ENCODE measurements at regions not wholly inside any gene's neighbourhood (a gene's known extent, or its start where the extent isn't known, plus 50 kb on each side); places are given as distances from the start of the nearest gene placed in this dataset.

DNA sequence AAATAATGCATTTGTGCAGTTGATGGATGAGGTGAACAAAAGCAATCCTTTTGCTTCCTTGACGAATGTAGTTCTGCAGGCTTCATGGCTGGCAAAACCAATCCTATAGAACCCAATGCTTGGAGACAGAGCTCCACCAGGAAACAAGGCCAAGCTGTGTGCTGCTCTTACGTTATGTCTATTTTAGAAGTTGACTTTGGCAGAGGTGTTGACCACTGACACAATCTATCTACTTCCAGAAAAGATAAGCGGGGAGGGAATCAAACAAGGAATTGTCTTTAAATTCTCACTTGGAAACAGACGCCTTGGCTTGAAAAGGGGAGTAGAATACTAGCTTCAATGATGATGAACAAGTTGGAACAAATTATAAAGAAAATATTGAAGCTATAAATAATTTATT is 211.2 kb downstream of the SETD4 start:
- Histone ChIP-seq H2AFZ (ENCODE audit: low read length) (no peak overlapping the region), H3K27ac (ENCODE audit: low read length) (no peak overlapping the region), H3K79me2 (ENCODE audit: low read length) (no peaks in the 10 kb centered on the region), H3K9me3 (ENCODE audit: low read length) (no peaks in the 10 kb centered on the region), H3K36me3 (ENCODE audit: insufficient read depth, low read length) (no peaks in the 10 kb centered on the region), H3K4me3 (ENCODE audit: low read length) (no peak overlapping the region), H3K9me2 (replicated peaks; ENCODE audit: insufficient read depth, low read length) (no peaks in the 10 kb centered on the region), H3K4me1 (ENCODE audit: low read length) (peaks cover 8% of the 10 kb centered on the region; the same call in 1 of the 2 replicates), H3K9ac (ENCODE audit: low read length) (no peak overlapping the region), H3K4me2 (ENCODE audit: low read depth, low read length, poor library complexity, severe bottlenecking) (no peak overlapping the region), H4K20me1 (ENCODE audit: insufficient read depth, low read depth, low read length) (no peaks in the 10 kb centered on the region), H3K27me3 (ENCODE audit: low read length) (no peaks in the 10 kb centered on the region)
- no peak for DNase-seq

DNA sequence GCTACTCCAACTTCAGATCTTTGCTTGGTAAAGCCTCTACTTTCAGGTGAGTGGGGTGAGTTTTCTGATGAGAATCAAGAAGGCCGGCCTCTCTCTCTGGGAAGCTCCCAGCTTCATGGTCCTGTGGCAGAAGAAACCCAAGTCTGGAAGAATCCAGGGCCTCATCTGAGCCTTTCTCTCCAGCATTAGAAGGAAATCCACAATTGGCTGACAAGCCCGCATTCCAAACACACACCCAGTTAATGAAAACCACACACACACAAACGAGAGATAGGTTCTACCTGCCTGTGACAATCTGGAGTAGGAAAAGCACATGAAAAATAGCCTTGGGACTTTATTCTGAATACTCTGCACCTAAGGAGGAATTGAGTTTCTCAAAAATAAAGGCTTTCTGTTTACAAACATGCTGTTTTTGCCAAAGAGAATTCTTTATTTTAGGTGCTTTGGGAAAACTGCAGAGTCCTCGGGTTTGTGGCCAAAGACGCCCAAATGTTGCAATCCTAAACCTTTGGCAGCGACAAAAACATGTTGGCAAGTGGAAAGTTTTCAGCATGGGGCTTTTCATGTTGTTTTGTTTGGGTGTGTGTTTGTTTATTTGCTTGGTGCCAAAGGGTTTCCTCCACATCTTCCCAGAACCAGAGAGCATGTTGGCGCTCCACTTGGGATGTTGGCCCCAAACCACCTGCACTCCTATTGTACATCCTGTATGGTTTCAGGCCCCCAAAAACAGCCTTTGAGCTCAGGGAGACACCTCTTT is 216.2 kb downstream of the SETD4 start:
- H2AFZ ChIP-seq (ENCODE audit: low read length) = no peak overlapping the region
- H3K4me3 ChIP-seq (ENCODE audit: low read length) = no peak overlapping the region
- H3K36me3 ChIP-seq (ENCODE audit: insufficient read depth, low read length) = no peaks in the 10 kb centered on the region
- H3K27me3 ChIP-seq (ENCODE audit: low read length) = no peaks in the 10 kb centered on the region
- H3K9me3 ChIP-seq (ENCODE audit: low read length) = no peaks in the 10 kb centered on the region
- H3K9me2 ChIP-seq (replicated peaks; ENCODE audit: insufficient read depth, low read length) = no peaks in the 10 kb centered on the region
- H3K4me2 ChIP-seq (ENCODE audit: low read depth, low read length, poor library complexity, severe bottlenecking) = no peak overlapping the region
- H3K4me1 ChIP-seq (ENCODE audit: low read length) = no peaks in the 10 kb centered on the region; the same call in 1 of the 2 replicates
- H3K79me2 ChIP-seq (ENCODE audit: low read length) = no peaks in the 10 kb centered on the region
- DNase-seq = no peak
- no peak overlapping the region for H3K27ac ChIP-seq (ENCODE audit: low read length)
- H3K9ac ChIP-seq (ENCODE audit: low read length) = no peak overlapping the region
- H4K20me1 ChIP-seq (ENCODE audit: insufficient read depth, low read depth, low read length) = no peaks in the 10 kb centered on the region

DNA sequence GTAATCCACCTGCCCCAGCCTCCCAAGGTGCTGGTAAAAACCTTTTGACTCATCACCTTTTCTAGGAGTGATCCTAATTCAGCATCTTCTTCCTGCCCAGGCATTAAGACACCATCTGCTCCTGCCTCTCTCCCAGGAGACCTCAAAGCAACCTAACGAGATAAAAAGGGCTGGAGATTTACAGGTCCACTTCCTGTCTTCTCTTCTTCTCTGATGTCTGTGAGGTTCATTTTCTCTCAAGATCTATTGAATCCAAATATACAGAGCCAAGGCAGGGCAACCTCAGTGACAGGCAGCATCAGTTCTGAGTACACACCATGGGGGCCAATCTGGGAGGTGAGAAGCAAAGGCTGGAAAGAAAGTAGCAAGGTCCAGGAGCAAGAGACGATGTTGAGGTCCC is 219.4 kb downstream of the SETD4 start:
- Histone ChIP-seq H3K36me3 (ENCODE audit: insufficient read depth, low read length) (no peaks in the 10 kb centered on the region), H3K79me2 (ENCODE audit: low read length) (no peaks in the 10 kb centered on the region), H3K27me3 (ENCODE audit: low read length) (no peaks in the 10 kb centered on the region), H3K4me2 (ENCODE audit: low read depth, low read length, poor library complexity, severe bottlenecking) (no peak overlapping the region), H2AFZ (ENCODE audit: low read length) (no peak overlapping the region), H3K4me3 (ENCODE audit: low read length) (no peak overlapping the region), H3K9me3 (ENCODE audit: low read length) (no peaks in the 10 kb centered on the region), H3K9ac (ENCODE audit: low read length) (no peak overlapping the region), H3K9me2 (replicated peaks; ENCODE audit: insufficient read depth, low read length) (no peaks in the 10 kb centered on the region), H3K27ac (ENCODE audit: low read length) (no peak overlapping the region), H4K20me1 (ENCODE audit: insufficient read depth, low read depth, low read length) (no peaks in the 10 kb centered on the region), H3K4me1 (ENCODE audit: low read length) (no peaks in the 10 kb centered on the region; the same call in 1 of the 2 replicates)
- no peak for DNase-seq

DNA sequence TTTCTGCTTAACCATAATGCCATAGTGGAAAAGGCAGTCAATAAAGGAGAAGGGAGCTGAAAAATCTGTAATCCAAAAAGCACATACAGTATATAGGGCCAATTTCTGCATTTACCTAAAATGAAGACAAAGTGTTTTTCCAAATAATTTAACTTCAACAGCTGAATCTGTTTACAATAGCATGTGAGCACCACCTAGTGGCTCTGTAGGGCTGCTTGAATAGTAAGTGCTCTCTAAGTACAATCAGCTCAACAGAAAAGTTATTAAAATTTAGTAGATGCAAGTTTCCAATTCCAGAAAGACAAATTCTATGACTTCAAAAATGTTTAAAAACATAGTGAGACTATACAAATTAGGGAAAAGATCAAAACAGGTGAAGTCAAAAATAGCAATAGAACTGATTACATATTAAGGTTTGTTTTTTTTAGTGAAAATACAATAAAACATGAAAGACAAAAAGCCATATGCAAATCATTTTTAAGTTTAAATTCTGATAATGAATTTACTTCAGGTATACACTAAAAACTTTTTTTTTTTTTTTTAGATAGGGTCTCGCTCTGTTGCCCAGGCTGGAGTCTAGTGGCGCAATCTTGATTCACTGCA is 220.0 kb downstream of the SETD4 start:
- Histone ChIP-seq H3K79me2 (ENCODE audit: low read length) (no peaks in the 10 kb centered on the region), H3K4me2 (ENCODE audit: low read depth, low read length, poor library complexity, severe bottlenecking) (no peak overlapping the region), H4K20me1 (ENCODE audit: insufficient read depth, low read depth, low read length) (no peaks in the 10 kb centered on the region), H3K4me3 (ENCODE audit: low read length) (no peak overlapping the region), H3K9me3 (ENCODE audit: low read length) (no peaks in the 10 kb centered on the region), H3K4me1 (ENCODE audit: low read length) (no peaks in the 10 kb centered on the region; the same call in 1 of the 2 replicates), H3K27ac (ENCODE audit: low read length) (no peak overlapping the region), H3K27me3 (ENCODE audit: low read length) (no peaks in the 10 kb centered on the region), H3K9ac (ENCODE audit: low read length) (no peak overlapping the region), H3K36me3 (ENCODE audit: insufficient read depth, low read length) (no peaks in the 10 kb centered on the region), H2AFZ (ENCODE audit: low read length) (no peak overlapping the region), H3K9me2 (replicated peaks; ENCODE audit: insufficient read depth, low read length) (no peaks in the 10 kb centered on the region)
- peak; percentile 85 for DNase-seq

DNA sequence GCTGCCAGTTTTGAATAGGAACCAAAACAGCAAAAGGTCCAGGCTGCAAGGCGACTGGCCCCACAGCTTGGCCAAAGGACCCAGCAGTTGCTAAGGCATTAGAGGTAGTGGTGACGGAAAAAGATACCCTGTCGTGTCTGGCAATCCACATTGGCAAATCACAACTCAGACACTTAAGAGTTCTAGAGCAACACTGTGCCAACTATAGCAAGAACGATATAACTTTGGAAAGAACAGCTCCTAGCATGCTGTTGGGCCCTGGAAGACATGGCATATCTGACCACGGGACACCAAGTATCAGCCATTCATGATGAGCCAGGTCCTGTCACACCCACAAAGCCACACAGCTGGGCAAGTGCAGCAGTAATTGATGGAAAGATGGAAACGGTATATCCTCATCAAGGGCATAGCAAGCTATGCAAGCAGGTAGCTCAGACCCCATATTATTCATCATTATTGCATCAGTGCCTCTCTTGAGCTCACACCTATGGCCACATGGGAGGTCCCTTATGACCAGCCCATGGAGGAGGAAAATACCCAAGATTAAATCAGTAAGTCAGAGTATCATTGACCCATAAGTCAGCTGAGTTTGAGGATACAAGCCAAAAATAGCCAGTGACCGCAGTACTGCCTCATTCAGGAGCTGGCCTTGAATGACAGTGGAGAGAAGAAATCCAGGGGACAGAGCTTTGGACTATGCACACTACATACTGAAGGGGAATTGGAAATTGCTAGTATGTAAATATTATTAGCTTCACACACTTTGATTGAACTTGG is 221.2 kb downstream of the SETD4 start:
- H3K9me2 ChIP-seq (replicated peaks; ENCODE audit: insufficient read depth, low read length) = no peaks in the 10 kb centered on the region
- H3K4me2 ChIP-seq (ENCODE audit: low read depth, low read length, poor library complexity, severe bottlenecking) = no peak overlapping the region
- H3K36me3 ChIP-seq (ENCODE audit: insufficient read depth, low read length) = no peaks in the 10 kb centered on the region
- H3K9me3 ChIP-seq (ENCODE audit: low read length) = no peaks in the 10 kb centered on the region
- DNase-seq = no peak
- no peak overlapping the region for H3K27ac ChIP-seq (ENCODE audit: low read length)
- H3K9ac ChIP-seq (ENCODE audit: low read length) = no peak overlapping the region
- no peaks in the 10 kb centered on the region; the same call in 1 of the 2 replicates for H3K4me1 ChIP-seq (ENCODE audit: low read length)
- no peaks in the 10 kb centered on the region for H4K20me1 ChIP-seq (ENCODE audit: insufficient read depth, low read depth, low read length)
- H3K27me3 ChIP-seq (ENCODE audit: low read length) = no peaks in the 10 kb centered on the region
- no peak overlapping the region for H3K4me3 ChIP-seq (ENCODE audit: low read length)
- H3K79me2 ChIP-seq (ENCODE audit: low read length) = no peaks in the 10 kb centered on the region
- H2AFZ ChIP-seq (ENCODE audit: low read length) = no peak overlapping the region

DNA sequence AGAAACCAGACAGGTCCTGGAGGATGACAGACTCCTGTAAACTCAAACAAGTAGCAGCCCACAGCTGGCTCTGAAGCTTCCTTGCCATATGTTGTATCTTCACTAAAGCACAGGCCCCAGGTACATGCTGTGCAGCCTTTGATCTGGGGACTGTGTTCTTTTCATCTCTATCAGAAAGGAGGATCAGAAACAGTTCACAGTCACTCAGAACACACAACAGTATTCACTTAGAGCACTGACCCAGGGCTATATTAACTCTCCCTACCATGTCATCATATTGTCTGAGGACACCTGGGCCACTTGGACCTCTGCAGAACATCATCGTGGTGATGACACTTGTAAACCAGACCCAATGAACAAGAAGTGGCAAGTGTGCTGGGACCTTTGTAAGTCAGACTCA is 222.0 kb downstream of the SETD4 start:
- no peaks in the 10 kb centered on the region for H3K9me3 ChIP-seq (ENCODE audit: low read length)
- H3K36me3 ChIP-seq (ENCODE audit: insufficient read depth, low read length) = no peaks in the 10 kb centered on the region
- no peak overlapping the region for H3K27ac ChIP-seq (ENCODE audit: low read length)
- no peaks in the 10 kb centered on the region for H4K20me1 ChIP-seq (ENCODE audit: insufficient read depth, low read depth, low read length)
- H3K27me3 ChIP-seq (ENCODE audit: low read length) = no peaks in the 10 kb centered on the region
- H3K4me2 ChIP-seq (ENCODE audit: low read depth, low read length, poor library complexity, severe bottlenecking) = no peak overlapping the region
- H2AFZ ChIP-seq (ENCODE audit: low read length) = no peak overlapping the region
- H3K4me3 ChIP-seq (ENCODE audit: low read length) = no peak overlapping the region
- no peaks in the 10 kb centered on the region for H3K79me2 ChIP-seq (ENCODE audit: low read length)
- no peak for DNase-seq
- H3K9ac ChIP-seq (ENCODE audit: low read length) = no peak overlapping the region
- no peaks in the 10 kb centered on the region for H3K9me2 ChIP-seq (replicated peaks; ENCODE audit: insufficient read depth, low read length)
- no peaks in the 10 kb centered on the region; the same call in 1 of the 2 replicates for H3K4me1 ChIP-seq (ENCODE audit: low read length)

DNA sequence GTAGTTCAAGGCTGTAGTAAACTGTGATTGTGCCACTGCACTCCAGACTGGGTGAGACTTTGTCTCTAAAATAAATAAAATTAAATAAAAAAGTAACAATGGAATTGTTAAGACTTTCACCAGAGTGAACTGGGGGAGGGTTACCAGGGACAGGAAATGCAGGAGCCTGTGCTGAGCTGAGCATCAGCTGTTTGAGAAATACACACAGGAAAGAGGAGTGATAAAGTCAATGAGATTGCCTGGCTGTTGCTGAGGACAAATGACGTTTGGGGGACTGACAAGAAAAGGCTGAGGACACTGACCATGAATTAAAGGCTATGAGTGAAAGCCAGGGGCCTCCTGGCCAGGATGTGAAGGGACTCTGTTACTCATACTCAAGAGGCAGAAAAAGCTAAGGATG is 226.3 kb downstream of the SETD4 start:
- H3K36me3 ChIP-seq (ENCODE audit: insufficient read depth, low read length) = no peaks in the 10 kb centered on the region
- H2AFZ ChIP-seq (ENCODE audit: low read length) = no peak overlapping the region
- H3K9me2 ChIP-seq (replicated peaks; ENCODE audit: insufficient read depth, low read length) = no peaks in the 10 kb centered on the region
- no peak overlapping the region for H3K9ac ChIP-seq (ENCODE audit: low read length)
- no peaks in the 10 kb centered on the region for H3K4me1 ChIP-seq (ENCODE audit: low read length)
- H3K79me2 ChIP-seq (ENCODE audit: low read length) = no peaks in the 10 kb centered on the region
- H4K20me1 ChIP-seq (ENCODE audit: insufficient read depth, low read depth, low read length) = no peaks in the 10 kb centered on the region
- H3K4me2 ChIP-seq (ENCODE audit: low read depth, low read length, poor library complexity, severe bottlenecking) = no peak overlapping the region
- no peak overlapping the region for H3K27ac ChIP-seq (ENCODE audit: low read length)
- no peak overlapping the region for H3K4me3 ChIP-seq (ENCODE audit: low read length)
- H3K27me3 ChIP-seq (ENCODE audit: low read length) = no peaks in the 10 kb centered on the region
- H3K9me3 ChIP-seq (ENCODE audit: low read length) = no peaks in the 10 kb centered on the region
- no peak for DNase-seq

DNA sequence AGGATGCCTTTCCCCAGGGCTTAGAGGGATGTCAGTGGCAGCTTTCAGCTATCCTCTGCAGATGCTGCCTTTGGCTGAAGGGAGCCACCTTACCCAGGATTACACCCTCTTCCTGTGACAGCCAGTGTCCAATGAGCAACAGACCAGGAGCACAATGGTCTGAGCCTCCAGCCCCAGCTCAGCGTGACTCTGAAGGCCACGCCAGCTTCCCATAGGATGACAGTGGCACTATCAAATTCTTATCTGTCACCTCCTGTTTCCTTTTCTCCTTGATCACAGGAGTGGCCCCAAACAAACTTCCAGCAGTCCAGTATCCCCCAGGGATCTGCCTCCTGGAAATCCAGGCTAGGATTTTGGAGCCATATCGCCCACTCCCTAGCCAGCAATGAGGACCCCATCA is 226.9 kb downstream of the SETD4 start:
- Histone ChIP-seq H4K20me1 (ENCODE audit: insufficient read depth, low read depth, low read length) (no peaks in the 10 kb centered on the region), H3K4me1 (ENCODE audit: low read length) (no peaks in the 10 kb centered on the region), H3K36me3 (ENCODE audit: insufficient read depth, low read length) (no peaks in the 10 kb centered on the region), H3K79me2 (ENCODE audit: low read length) (no peaks in the 10 kb centered on the region), H2AFZ (ENCODE audit: low read length) (no peak overlapping the region), H3K27me3 (ENCODE audit: low read length) (no peaks in the 10 kb centered on the region), H3K4me2 (ENCODE audit: low read depth, low read length, poor library complexity, severe bottlenecking) (no peak overlapping the region), H3K4me3 (ENCODE audit: low read length) (no peak overlapping the region), H3K9me2 (replicated peaks; ENCODE audit: insufficient read depth, low read length) (no peaks in the 10 kb centered on the region), H3K27ac (ENCODE audit: low read length) (no peak overlapping the region), H3K9me3 (ENCODE audit: low read length) (no peaks in the 10 kb centered on the region), H3K9ac (ENCODE audit: low read length) (no peak overlapping the region)
- no peak for DNase-seq
